NT2/D1 (cell line): ENCODE measurements at regions not wholly inside any gene's neighbourhood (a gene's known extent, or its start where the extent isn't known, plus 50 kb on each side); places are given as distances from the start of the nearest gene placed in this dataset.

Experiments
- SUZ12 ChIP-seq: IDR thresholded peaks from 2 replicates; pipeline ENCODE4 v1.6.1; 2011; ENCODE audit not compliant: insufficient read length, insufficient read depth; ENCODE audit errors: extremely low read depth
- YY1 ChIP-seq: IDR thresholded peaks from 2 replicates; pipeline ENCODE4 v1.6.1; 2011; ENCODE audit not compliant: insufficient read length, insufficient read depth
- ZNF274 ChIP-seq: IDR thresholded peaks from 2 replicates; pipeline ENCODE4 v1.6.1; 2011; ENCODE audit warnings: mild to moderate bottlenecking, low read depth, low read length

DNA sequence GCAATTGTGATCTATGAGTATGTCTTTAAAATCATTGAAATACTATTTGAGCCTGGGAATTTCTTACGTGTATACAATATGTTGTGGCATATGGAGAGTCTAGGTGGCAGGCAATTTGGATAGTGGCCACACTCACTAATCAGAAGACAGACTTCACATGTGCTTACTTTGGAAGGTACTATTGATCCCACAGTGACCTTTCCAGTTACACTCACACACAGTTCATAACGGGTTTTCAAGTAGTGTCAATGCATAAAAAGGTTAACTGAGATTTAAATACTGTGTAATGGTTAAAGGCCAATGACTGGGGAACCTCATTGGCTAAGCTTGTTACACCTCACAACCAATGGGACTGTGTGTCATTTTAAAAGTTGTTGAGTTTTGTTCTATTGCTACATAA, 783.2 kb downstream of the RPA4 start:
- TF ChIP-seq SUZ12 (no peak), YY1 (no peak), ZNF274 (no peak)
